Thyroid gland (tissue), 4 donors: ENCODE measurements at regions not wholly inside any gene's neighbourhood (a gene's known extent, or its start where the extent isn't known, plus 50 kb on each side); places are given as distances from the start of the nearest gene placed in this dataset.

Experiments
- DNase-seq, 2 donors: peaks; one replicate each; pipeline ENCODE4 v3.0.0-alpha.2; 2019
- H3K27ac ChIP-seq, 3 donors: fragments of 200-600 bp; sonication (generic); 1 replicate in 2 of 3; 2 replicates in 1 of 3; pipeline ENCODE4 v1.5.1; 2016 to 2019; ENCODE audit warnings: mild to moderate bottlenecking in 1 of 3, moderate library complexity in 1 of 3
- H3K27me3 ChIP-seq: fragments of 200-600 bp; sonication (generic); one replicate; pipeline ENCODE4 v1.5.1; 2019
- H3K36me3 ChIP-seq, 2 donors: fragments of 200-600 bp; sonication (generic); one replicate each; pipeline ENCODE4 v1.5.1; 2016 to 2019
- H3K4me1 ChIP-seq, 2 donors: fragments of 200-600 bp; sonication (generic); one replicate each; pipeline ENCODE4 v1.5.1; 2017 to 2019
- H3K4me3 ChIP-seq, 3 donors: fragments of 200-600 bp; sonication (generic); replicated peaks in 1 of 3; 1 replicate in 2 of 3; 2 replicates in 1 of 3; pipeline ENCODE4 v1.5.1; 2016; ENCODE audit warnings: mild to moderate bottlenecking in 1 of 3
- H3K9me3 ChIP-seq: fragments of 200-600 bp; sonication (generic); one replicate; pipeline ENCODE4 v1.5.1; 2017
- CTCF ChIP-seq, 6 experiments: fragments of 200-600 bp in 3 of 6; fragments of 450-650 bp in 3 of 6; sonication (generic) in 3 of 6; IDR thresholded peaks; one replicate each; pipeline ENCODE4 v1.5.1; 2016 to 2019; ENCODE audit warnings: antibody characterized with exemption in 6 of 6, mild to moderate bottlenecking in 2 of 6, inconsistent platforms in 1 of 6, moderate library complexity in 1 of 6
- POLR2A ChIP-seq, 2 donors: fragments of 450-650 bp; IDR thresholded peaks; one replicate each; pipeline ENCODE4 v1.6.1; 2017; ENCODE audit warnings: antibody characterized with exemption in 2 of 2, mild to moderate bottlenecking in 2 of 2, moderate library complexity in 1 of 2
- WGBS, 2 donors: methylation state at CpG; one replicate each; pipeline ENCODE4 v1.1.5; 2017; 5-methylcytosine and 5-hydroxymethylcytosine counted together
- intact Hi-C: fragments of 100-400 bp; cut with DNase I; formaldehyde crosslinking; loops from one replicate; pipeline ENCODE4 v1.15.1; 2023

DNA sequence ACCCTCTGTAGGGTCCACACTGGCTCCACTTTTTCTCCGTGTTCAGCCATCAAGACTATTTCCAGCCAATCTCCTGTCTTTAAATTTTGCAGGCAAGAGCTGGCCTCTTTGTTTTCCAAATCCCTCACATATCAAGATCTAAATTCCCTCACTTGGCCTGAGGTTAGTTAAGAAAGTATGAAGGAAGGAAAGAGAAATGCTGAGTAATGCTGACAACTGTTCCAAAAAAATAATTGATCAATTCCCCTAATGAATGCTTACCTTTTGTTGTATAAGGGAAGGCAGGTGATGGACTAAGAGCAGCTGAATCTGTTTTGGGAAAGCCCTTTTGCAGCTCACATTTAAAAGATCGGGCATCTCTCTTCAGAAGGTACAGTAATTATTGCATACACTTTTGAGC lies 105.1 kb upstream of the KCNJ16 start:
- DNase-seq, result no peak
- no peaks in the 10 kb centered on the region for H3K27me3 ChIP-seq
- no peaks in the 10 kb centered on the region for H3K36me3 ChIP-seq
- no peak overlapping the region for H3K27ac ChIP-seq
- H3K4me3 ChIP-seq, result no peak overlapping the region
- intact Hi-C loops, result no loop called here
- H3K4me1 ChIP-seq, result peaks cover 0 to 5% of the 10 kb centered on the region in 2 donors
- TF ChIP-seq POLR2A (IDR thresholded peaks at IDR 0.05), result no peak
- no peak for TF ChIP-seq CTCF (IDR thresholded peaks at IDR 0.05)
- H3K9me3 ChIP-seq, result no peaks in the 10 kb centered on the region
- WGBS, 2 donors, result 72 to 86% methylated on average over 2 of the region's 2 CpGs

DNA sequence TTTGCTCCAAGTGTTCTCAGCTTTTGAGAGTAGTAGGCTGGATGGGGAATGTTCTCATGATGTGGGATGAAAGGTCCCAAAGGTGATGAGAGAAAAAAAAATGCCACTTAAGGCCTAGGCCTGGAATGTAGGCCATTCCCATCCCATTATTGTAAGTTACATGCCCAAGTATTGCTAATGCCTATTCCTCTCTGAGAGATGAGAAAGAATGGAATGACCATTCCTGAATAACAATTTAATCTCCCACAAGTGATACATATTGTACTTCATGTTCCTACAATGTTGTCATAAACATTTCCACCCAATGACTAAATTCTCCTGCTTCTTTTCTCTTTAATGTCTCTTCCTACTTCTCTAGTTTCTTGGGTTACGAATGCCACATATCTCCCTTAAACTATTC lies 102.8 kb upstream of the KCNJ16 start:
- WGBS, 2 donors, result 92 to 97% methylated on average over 1 of the region's 1 CpG

GRCh38 chr17:69975808-69976207 lies 99.2 kb upstream of the KCNJ16 start:
- no peak for DNase-seq
- H3K27me3 ChIP-seq, result no peaks in the 10 kb centered on the region
- intact Hi-C loops, result no loop called here
- WGBS, 2 donors, result 92 to 98% methylated on average over 1 of the region's 1 CpG
- no peak for TF ChIP-seq POLR2A (IDR thresholded peaks at IDR 0.05)
- TF ChIP-seq CTCF (IDR thresholded peaks at IDR 0.05), result no peak
- no peaks in the 10 kb centered on the region for H3K4me1 ChIP-seq
- H3K9me3 ChIP-seq, result no peaks in the 10 kb centered on the region
- H3K27ac ChIP-seq, result no peak overlapping the region
- H3K4me3 ChIP-seq, result no peak overlapping the region
- H3K36me3 ChIP-seq, result no peaks in the 10 kb centered on the region

More for the DNA sequence above, 102.8 kb upstream of the KCNJ16 start:
- TF ChIP-seq POLR2A (IDR thresholded peaks at IDR 0.05) (no peak), CTCF (IDR thresholded peaks at IDR 0.05) (no peak)
- DNase-seq, result no peak
- intact Hi-C loops, result no loop called here
- Histone ChIP-seq H3K27ac (no peak overlapping the region), H3K4me3 (no peak overlapping the region), H3K36me3 (no peaks in the 10 kb centered on the region), H3K9me3 (no peaks in the 10 kb centered on the region), H3K4me1 (peaks cover 0 to 5% of the 10 kb centered on the region in 2 donors), H3K27me3 (no peaks in the 10 kb centered on the region)

DNA sequence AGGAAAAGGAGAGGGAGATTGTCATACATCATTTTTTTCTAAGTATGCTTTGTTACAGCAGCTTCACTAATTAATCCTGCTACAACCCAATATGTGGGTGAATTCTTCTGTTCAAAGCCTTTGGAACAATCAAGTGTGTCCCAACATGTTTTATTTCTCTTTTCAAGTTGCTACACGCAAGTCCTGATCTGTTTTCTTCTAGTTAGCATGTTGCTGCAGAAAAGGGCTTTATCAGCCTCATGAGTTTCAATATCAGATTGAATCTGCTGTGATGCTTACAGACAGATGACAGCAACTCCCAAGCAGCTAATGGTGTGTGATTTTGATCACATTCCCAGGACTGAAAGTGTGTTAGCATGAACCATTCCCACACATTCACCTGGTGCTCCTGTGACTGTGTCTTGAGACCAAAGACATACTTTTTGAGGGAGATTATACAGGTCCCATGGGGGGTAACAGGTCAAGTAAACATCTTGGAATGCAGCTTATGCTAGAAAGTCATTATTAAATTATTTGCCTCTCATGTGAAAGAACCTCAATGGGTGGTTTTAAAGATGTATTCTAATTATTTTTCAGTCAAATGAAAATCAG lies 96.9 kb upstream of the KCNJ16 start:
- Histone ChIP-seq H3K27ac (no peak overlapping the region), H3K9me3 (no peaks in the 10 kb centered on the region), H3K4me3 (no peak overlapping the region), H3K27me3 (no peaks in the 10 kb centered on the region), H3K36me3 (no peaks in the 10 kb centered on the region), H3K4me1 (no peaks in the 10 kb centered on the region)
- no peak for DNase-seq
- 94 to 97% methylated on average over 1 of the region's 1 CpG for WGBS, 2 donors
- intact Hi-C loops, result no loop called here
- TF ChIP-seq CTCF (IDR thresholded peaks at IDR 0.05) (no peak), POLR2A (IDR thresholded peaks at IDR 0.05) (no peak)

DNA sequence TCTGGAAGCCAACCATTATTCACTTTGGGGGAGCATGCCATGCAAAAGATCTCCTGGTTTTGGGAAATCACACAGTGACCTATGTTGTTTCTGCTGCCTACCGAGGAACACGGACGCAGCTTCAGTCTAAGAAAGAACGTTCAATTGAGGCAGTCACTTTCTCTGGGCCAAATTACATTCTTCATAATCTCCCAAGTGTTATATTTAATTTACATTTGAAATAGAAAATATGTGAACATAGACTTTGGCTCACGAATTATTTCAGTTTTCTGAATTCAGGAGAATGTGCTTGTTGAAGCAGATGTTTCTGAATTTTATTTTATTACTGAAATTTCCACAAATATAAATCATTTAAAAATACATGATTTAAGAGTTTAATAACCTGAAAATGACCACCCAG lies 93.6 kb upstream of the KCNJ16 start:
- no peaks in the 10 kb centered on the region for H3K36me3 ChIP-seq
- no peak for TF ChIP-seq CTCF (IDR thresholded peaks at IDR 0.05)
- TF ChIP-seq POLR2A (IDR thresholded peaks at IDR 0.05), result no peak
- H3K9me3 ChIP-seq, result no peaks in the 10 kb centered on the region
- H3K27ac ChIP-seq, result no peak overlapping the region
- WGBS, 2 donors, result 80 to 92% methylated on average over 5 of the region's 5 CpGs
- H3K4me1 ChIP-seq, result no peaks in the 10 kb centered on the region
- intact Hi-C loops, result no loop called here
- H3K4me3 ChIP-seq, result no peak overlapping the region
- DNase-seq, result no peak
- no peaks in the 10 kb centered on the region for H3K27me3 ChIP-seq
